NCI-H345 treated with DMSO at 0.1 percent for 48 hours (cell line): ENCODE measurements at regions not wholly inside any gene's neighbourhood (a gene's known extent, or its start where the extent isn't known, plus 50 kb on each side); places are given as distances from the start of the nearest gene placed in this dataset.
"Not testable (repeated sequence)": the region's sequence is repeated elsewhere in the genome, so short reads cannot be mapped to it uniquely, and the experiment has no call there.

Experiments used
- DNase-seq: peaks from one replicate; lab custom pipeline; 2025; ENCODE audit not compliant: unreplicated experiment; lab: John Stamatoyannopoulos, UW

- no peak for DNase-seq
These were observed 1356.7 kb downstream of the SI start for GRCh38 chr3:163721596-163721995.

- no peak for DNase-seq
These were observed 1360.9 kb downstream of the SI start for GRCh38 chr3:163717377-163717776.

GRCh38 chr3:163708428-163708827, 1369.9 kb downstream of the SI start:
- DNase-seq = no peak

- no peak for DNase-seq
These were observed 1370.6 kb downstream of the SI start for GRCh38 chr3:163707659-163708058.

GRCh38 chr3:163698221-163698620, 1380.1 kb downstream of the SI start:
- not testable (repeated sequence) for DNase-seq

GRCh38 chr3:163692494-163692893, 1385.8 kb downstream of the SI start:
- DNase-seq = no peak

GRCh38 chr3:163684651-163685050, 1393.6 kb downstream of the SI start:
- no peak for DNase-seq

GRCh38 chr3:163672954-163673353, 1405.3 kb downstream of the SI start:
- no peak for DNase-seq

GRCh38 chr3:163671201-163671600, 1407.1 kb downstream of the SI start:
- DNase-seq = no peak

- DNase-seq = no peak
These were observed 1413.8 kb downstream of the SI start for GRCh38 chr3:163664466-163664865.

GRCh38 chr3:163657088-163657487, 1421.2 kb downstream of the SI start:
- no peak for DNase-seq

- no peak for DNase-seq
These were observed 1423.3 kb downstream of the SI start for GRCh38 chr3:163655021-163655420.

- no peak for DNase-seq
These were observed 1434.1 kb downstream of the SI start for GRCh38 chr3:163644172-163644571.

GRCh38 chr3:163632722-163633121, 1445.6 kb downstream of the SI start:
- DNase-seq = no peak

- no peak for DNase-seq
These were observed 1451.5 kb downstream of the SI start for GRCh38 chr3:163626753-163627152.

GRCh38 chr3:163622384-163622783, 1455.9 kb downstream of the SI start:
- DNase-seq = no peak

GRCh38 chr3:163614886-163615285, 1463.4 kb downstream of the SI start:
- no peak for DNase-seq

GRCh38 chr3:163605915-163606314, 1472.4 kb downstream of the SI start:
- DNase-seq = no peak

GRCh38 chr3:163601426-163601825, 1476.9 kb downstream of the SI start:
- no peak for DNase-seq

- no peak for DNase-seq
These were observed 1491.0 kb downstream of the SI start for GRCh38 chr3:163587342-163587741.

- DNase-seq = no peak
These were observed 1495.3 kb downstream of the SI start for GRCh38 chr3:163582967-163583366.

GRCh38 chr3:163577271-163577670, 1501.0 kb downstream of the SI start:
- DNase-seq = no peak

GRCh38 chr3:163576314-163576713, 1502.0 kb downstream of the SI start:
- no peak for DNase-seq

- DNase-seq = no peak
These were observed 1505.0 kb downstream of the SI start for GRCh38 chr3:163573324-163573723.
